CD14-positive monocyte (primary cell): ENCODE measurements at regions not wholly inside any gene's neighbourhood (a gene's known extent, or its start where the extent isn't known, plus 50 kb on each side); places are given as distances from the start of the nearest gene placed in this dataset.

Source experiments
- DNase-seq, 3 donors: peaks; one replicate each; pipeline ENCODE4 v3.0.0-alpha.2; 2011 to 2022
- H2AFZ ChIP-seq: 2 replicates; pipeline ENCODE4 v1.6.0; 2012; ENCODE audit warnings: mild to moderate bottlenecking, low read depth, low read length, inconsistent platforms; ENCODE audit not compliant: insufficient read depth, poor library complexity, severe bottlenecking
- H3K27ac ChIP-seq, 2 donors: 1 replicate in 1 of 2; 2 replicates in 1 of 2; pipeline ENCODE4 v1.5.1; 2012 to 2013; ENCODE audit warnings: low read length in 2 of 2, control low read depth in 1 of 2, inconsistent platforms in 1 of 2, low read depth in 1 of 2, mild to moderate bottlenecking in 1 of 2
- H3K27me3 ChIP-seq, 2 donors: one replicate each; pipeline versions ENCODE4 v1.6.0 to v1.6.1; 2011 to 2013; ENCODE audit warnings: low read length in 2 of 2; ENCODE audit not compliant: control insufficient read depth in 2 of 2, insufficient read depth in 2 of 2
- H3K36me3 ChIP-seq, 2 donors: replicated peaks in 1 of 2; 1 replicate in 1 of 2; 2 replicates in 1 of 2; pipeline versions ENCODE4 v1.5.1 to v1.6.1; 2012 to 2013; ENCODE audit warnings: low read length in 2 of 2, control low read depth in 1 of 2, inconsistent platforms in 1 of 2, mild to moderate bottlenecking in 1 of 2; ENCODE audit not compliant: insufficient read depth in 2 of 2, control insufficient read depth in 1 of 2
- H3K4me1 ChIP-seq, 2 donors: 1 replicate in 1 of 2; 2 replicates in 1 of 2; pipeline versions ENCODE4 v1.5.1 to v1.6.1; 2012 to 2013; ENCODE audit warnings: low read length in 2 of 2, control low read depth in 1 of 2, inconsistent platforms in 1 of 2, mild to moderate bottlenecking in 1 of 2, moderate library complexity in 1 of 2; ENCODE audit not compliant: insufficient read depth in 2 of 2, control insufficient read depth in 1 of 2
- H3K4me2 ChIP-seq: replicated peaks from 2 replicates; pipeline ENCODE3; 2012; ENCODE audit warnings: low read length, moderate library complexity, mild to moderate bottlenecking; ENCODE audit not compliant: poor library complexity, severe bottlenecking; ENCODE audit errors: extremely low read depth
- H3K4me3 ChIP-seq, 3 experiments: fragments of 200-600 bp in 1 of 3; sonication (generic) in 1 of 3; replicated peaks in 1 of 3; 1 replicate in 2 of 3; 2 replicates in 1 of 3; pipeline ENCODE4 v1.5.1; 2011 to 2013; ENCODE audit warnings: low read length in 3 of 3, mild to moderate bottlenecking in 3 of 3, control low read depth in 2 of 3, low read depth in 2 of 3, inconsistent platforms in 1 of 3, moderate library complexity in 1 of 3
- H3K79me2 ChIP-seq: 2 replicates; pipeline ENCODE4 v1.6.0; 2012; ENCODE audit warnings: mild to moderate bottlenecking, control low read depth, inconsistent platforms, low read length, moderate library complexity; ENCODE audit not compliant: insufficient read depth
- H3K9ac ChIP-seq: 2 replicates; pipeline ENCODE4 v1.6.0; 2017; ENCODE audit warnings: low read length, mild to moderate bottlenecking; ENCODE audit not compliant: insufficient read depth, poor library complexity, severe bottlenecking
- H3K9me3 ChIP-seq, 2 donors: replicated peaks in 1 of 2; 1 replicate in 1 of 2; 2 replicates in 1 of 2; pipeline versions ENCODE4 v1.5.1 to v1.6.1; 2012 to 2013; ENCODE audit warnings: low read length in 2 of 2, control low read depth in 1 of 2; ENCODE audit not compliant: control insufficient read depth in 1 of 2, insufficient read depth in 1 of 2
- H4K20me1 ChIP-seq: 2 replicates; pipeline ENCODE4 v1.6.0; 2012; ENCODE audit warnings: mild to moderate bottlenecking, low read length, control low read depth, moderate library complexity; ENCODE audit not compliant: insufficient read depth
- H3K27ac Mint-ChIP-seq, 7 donors: one replicate each; pipeline ENCODE4 v1.8.0; 2020; ENCODE audit warnings: mild to moderate bottlenecking in 7 of 7, mixed read lengths in 7 of 7, moderate library complexity in 6 of 7, inconsistent platforms in 2 of 7
- H3K27me3 Mint-ChIP-seq, 3 donors: one replicate each; pipeline ENCODE4 v1.8.0; 2021 to 2022; ENCODE audit warnings: low read depth in 3 of 3, mild to moderate bottlenecking in 3 of 3, mixed read lengths in 3 of 3, moderate library complexity in 3 of 3, inconsistent platforms in 1 of 3
- H3K36me3 Mint-ChIP-seq, 2 donors: one replicate each; pipeline ENCODE4 v1.8.0; 2020; ENCODE audit warnings: mixed read lengths in 2 of 2, inconsistent platforms in 1 of 2, mild to moderate bottlenecking in 1 of 2
- H3K4me1 Mint-ChIP-seq: one replicate; pipeline ENCODE4 v1.8.0; 2020; ENCODE audit warnings: mild to moderate bottlenecking, mixed read lengths
- H3K4me3 Mint-ChIP-seq, 2 donors: one replicate each; pipeline ENCODE4 v1.8.0; 2020; ENCODE audit warnings: mild to moderate bottlenecking in 2 of 2, mixed read lengths in 2 of 2, moderate library complexity in 1 of 2
- H3K9me3 Mint-ChIP-seq, 7 donors: one replicate each; pipeline ENCODE4 v1.8.0; 2020 to 2022; ENCODE audit warnings: mixed read lengths in 7 of 7, mild to moderate bottlenecking in 6 of 7, moderate library complexity in 6 of 7, inconsistent platforms in 2 of 7
- CTCF ChIP-seq: fragments of 200-600 bp; IDR thresholded peaks from one replicate; pipeline ENCODE4 v1.8.0; 2022; ENCODE audit warnings: antibody characterized with exemption, mild to moderate bottlenecking
- WGBS: methylation state at CpG from one replicate; pipeline ENCODE4 v1.1.5; 2013; ENCODE audit warnings: missing lambda C conversion rate; ENCODE audit not compliant: insufficient coverage; 5-methylcytosine and 5-hydroxymethylcytosine counted together
- intact Hi-C, 2 donors: fragments of 100-400 bp; cut with micrococcal nuclease; formaldehyde crosslinking; loops; one replicate each; pipeline versions ENCODE4 v1.15.0 to v1.15.1; 2023

DNA sequence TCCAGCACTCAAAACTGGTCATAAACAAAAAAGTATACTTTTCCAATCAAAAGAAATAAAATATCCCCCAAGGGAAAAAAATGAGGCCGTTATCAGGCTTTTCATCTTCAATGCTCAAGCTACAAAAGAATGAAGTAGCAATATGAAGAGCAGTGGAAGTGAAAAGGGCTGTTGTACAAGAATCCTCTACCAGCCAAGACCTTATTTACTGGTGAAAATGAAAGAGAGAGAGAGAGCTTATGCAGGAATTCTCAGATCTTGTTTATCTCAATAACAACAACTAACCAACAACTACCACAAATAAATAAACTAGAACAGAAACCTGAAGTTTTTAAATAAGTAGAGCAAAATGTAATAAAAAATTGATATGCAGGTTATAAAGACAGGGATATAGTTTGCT is 400.6 kb downstream of the HDGFL1 start:
- WGBS: no CpG with 5 or more reads among the region's 1 CpG
- H3K27me3 Mint-ChIP-seq: no peaks in the 10 kb centered on the region

GRCh38 chr6:22972771-22973170 is 403.4 kb downstream of the HDGFL1 start:
- no peak overlapping the region for H3K4me3 ChIP-seq
- WGBS: 84% methylated on average over 3 of the region's 3 CpGs

More for the DNA sequence above, 400.6 kb downstream of the HDGFL1 start:
- no peaks in the 10 kb centered on the region for H4K20me1 ChIP-seq
- H3K36me3 ChIP-seq: no peaks in the 10 kb centered on the region
- no peak overlapping the region for H3K27ac Mint-ChIP-seq
- DNase-seq: no peak
- H3K4me2 ChIP-seq: no peak overlapping the region
- no peak overlapping the region for H3K4me3 Mint-ChIP-seq
- peaks cover 0 to 4% (median 1%) of the 10 kb centered on the region in 7 donors for H3K9me3 Mint-ChIP-seq
- intact Hi-C loops: no loop called here
- H3K4me3 ChIP-seq: no peak overlapping the region
- H3K4me1 ChIP-seq: no peaks in the 10 kb centered on the region
- no peak for TF ChIP-seq CTCF
- H3K79me2 ChIP-seq: no peaks in the 10 kb centered on the region
- peaks cover 0 to 4% of the 10 kb centered on the region in 2 donors for H3K9me3 ChIP-seq
- no peaks in the 10 kb centered on the region for H3K27me3 ChIP-seq
- no peaks in the 10 kb centered on the region for H3K36me3 Mint-ChIP-seq
- H2AFZ ChIP-seq: no peak overlapping the region
- H3K27ac ChIP-seq: no peak overlapping the region
- no peaks in the 10 kb centered on the region for H3K4me1 Mint-ChIP-seq
- H3K9ac ChIP-seq: no peak overlapping the region

More at GRCh38 chr6:22972771-22973170, 403.4 kb downstream of the HDGFL1 start:
- Histone ChIP-seq H3K79me2 (no peaks in the 10 kb centered on the region), H3K36me3 (no peaks in the 10 kb centered on the region), H3K9ac (no peak overlapping the region), H3K27me3 (no peaks in the 10 kb centered on the region), H4K20me1 (no peaks in the 10 kb centered on the region), H3K4me2 (no peak overlapping the region), H3K9me3 (peaks cover 0 to 4% of the 10 kb centered on the region in 2 donors), H3K4me1 (no peaks in the 10 kb centered on the region), H2AFZ (no peak overlapping the region), H3K27ac (no peak overlapping the region)
- H3K4me3 Mint-ChIP-seq: no peak overlapping the region
- H3K36me3 Mint-ChIP-seq: no peaks in the 10 kb centered on the region
- no peak for TF ChIP-seq CTCF
- no peak for DNase-seq
- intact Hi-C loops: no loop called here
- no peaks in the 10 kb centered on the region for H3K4me1 Mint-ChIP-seq
- H3K27me3 Mint-ChIP-seq: no peaks in the 10 kb centered on the region
- peaks cover 0 to 4% (median 1%) of the 10 kb centered on the region in 7 donors for H3K9me3 Mint-ChIP-seq
- no peak overlapping the region for H3K27ac Mint-ChIP-seq
